Nephron (organoid): ENCODE measurements at regions not wholly inside any gene's neighbourhood (a gene's known extent, or its start where the extent isn't known, plus 50 kb on each side); places are given as distances from the start of the nearest gene placed in this dataset.
A peak's percentile ranks its signal among the peaks of the same experiment; 100 is the strongest.

Experiments used
- H3K27ac Mint-ChIP-seq, 3 experiments: 2 replicates each; pipeline ENCODE4 v1.8.0; 2020; ENCODE audit warnings: mixed read lengths in 3 of 3, mild to moderate bottlenecking in 2 of 3, moderate library complexity in 1 of 3
- H3K27me3 Mint-ChIP-seq: 2 replicates; pipeline ENCODE4 v1.8.0; 2021; ENCODE audit warnings: low read depth, mild to moderate bottlenecking, moderate library complexity, mixed read lengths
- H3K36me3 Mint-ChIP-seq: 2 replicates; pipeline ENCODE4 v1.8.0; 2020; ENCODE audit warnings: low read depth, mixed read lengths
- H3K4me1 Mint-ChIP-seq: 2 replicates; pipeline ENCODE4 v1.8.0; 2020; ENCODE audit warnings: mixed read lengths
- H3K4me3 Mint-ChIP-seq, 3 experiments: 2 replicates each; pipeline ENCODE4 v1.8.0; 2020; ENCODE audit warnings: mild to moderate bottlenecking in 3 of 3, mixed read lengths in 3 of 3, moderate library complexity in 2 of 3
- H3K9me3 Mint-ChIP-seq: 2 replicates; pipeline ENCODE4 v1.8.0; 2020; ENCODE audit warnings: mixed read lengths
- TF ChIP-seq, protein P1 (sequence below), 3 experiments: fragments of 200-600 bp; sonication (generic); IDR thresholded peaks; one replicate each; pipeline ENCODE4 v1.5.0; 2021; ENCODE audit warnings: antibody characterized with exemption in 3 of 3; ENCODE audit not compliant: unreplicated experiment in 3 of 3

DNA sequence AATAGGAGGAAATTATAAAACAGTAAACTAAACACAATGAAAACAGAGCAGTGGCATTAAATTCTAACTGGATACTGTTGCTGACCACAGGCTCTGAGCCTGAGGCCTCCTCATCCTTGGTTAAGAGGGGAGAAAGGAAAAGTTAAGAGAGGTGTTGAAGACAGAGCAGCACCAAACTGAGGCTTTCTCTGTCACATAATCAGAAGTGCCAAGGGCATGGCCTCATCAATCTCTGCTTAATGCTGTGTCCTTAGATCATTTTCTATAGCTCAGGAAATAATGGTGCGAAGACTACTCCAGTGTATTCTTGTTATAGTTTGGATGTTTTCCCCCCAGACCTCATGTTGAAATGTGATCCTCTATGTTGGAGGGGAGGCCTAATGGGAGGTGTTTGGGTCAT is 160.9 kb upstream of the SLC1A4 start:
- H3K36me3 Mint-ChIP-seq, result no peaks in the 10 kb centered on the region
- no peaks in the 10 kb centered on the region for H3K9me3 Mint-ChIP-seq
- H3K27me3 Mint-ChIP-seq, result no peaks in the 10 kb centered on the region
- no peak overlapping the region for H3K4me3 Mint-ChIP-seq
- peaks cover 10% of the 10 kb centered on the region for H3K4me1 Mint-ChIP-seq
- H3K27ac Mint-ChIP-seq, result no peak overlapping the region
- TF ChIP-seq, protein P1, sequence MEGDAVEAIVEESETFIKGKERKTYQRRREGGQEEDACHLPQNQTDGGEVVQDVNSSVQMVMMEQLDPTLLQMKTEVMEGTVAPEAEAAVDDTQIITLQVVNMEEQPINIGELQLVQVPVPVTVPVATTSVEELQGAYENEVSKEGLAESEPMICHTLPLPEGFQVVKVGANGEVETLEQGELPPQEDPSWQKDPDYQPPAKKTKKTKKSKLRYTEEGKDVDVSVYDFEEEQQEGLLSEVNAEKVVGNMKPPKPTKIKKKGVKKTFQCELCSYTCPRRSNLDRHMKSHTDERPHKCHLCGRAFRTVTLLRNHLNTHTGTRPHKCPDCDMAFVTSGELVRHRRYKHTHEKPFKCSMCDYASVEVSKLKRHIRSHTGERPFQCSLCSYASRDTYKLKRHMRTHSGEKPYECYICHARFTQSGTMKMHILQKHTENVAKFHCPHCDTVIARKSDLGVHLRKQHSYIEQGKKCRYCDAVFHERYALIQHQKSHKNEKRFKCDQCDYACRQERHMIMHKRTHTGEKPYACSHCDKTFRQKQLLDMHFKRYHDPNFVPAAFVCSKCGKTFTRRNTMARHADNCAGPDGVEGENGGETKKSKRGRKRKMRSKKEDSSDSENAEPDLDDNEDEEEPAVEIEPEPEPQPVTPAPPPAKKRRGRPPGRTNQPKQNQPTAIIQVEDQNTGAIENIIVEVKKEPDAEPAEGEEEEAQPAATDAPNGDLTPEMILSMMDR (IDR thresholded peaks at IDR 0.05; ENCODE audit: unreplicated experiment in 3 of 3), result no peak

DNA sequence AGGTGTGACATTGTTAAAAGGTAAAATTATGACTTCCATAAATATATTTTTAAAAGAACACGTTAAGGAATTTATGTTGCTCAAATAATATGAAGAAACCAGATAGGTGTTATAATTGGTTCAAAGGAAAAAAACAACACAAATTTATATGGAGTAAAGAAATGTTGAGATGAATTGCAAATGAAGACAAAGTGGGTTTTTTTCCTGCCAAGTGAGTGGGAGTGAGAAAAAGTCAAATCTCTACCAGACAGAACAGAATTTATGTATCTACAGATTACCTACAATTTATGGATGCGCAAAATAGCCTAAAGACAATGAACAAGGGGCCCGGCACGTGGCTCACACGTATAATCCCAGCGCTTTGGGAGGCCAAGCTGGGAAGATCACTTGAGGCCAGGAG is 159.7 kb upstream of the SLC1A4 start:
- TF ChIP-seq, protein P1 (IDR thresholded peaks at IDR 0.05; ENCODE audit: unreplicated experiment in 3 of 3), result no peak
- no peak overlapping the region for H3K4me3 Mint-ChIP-seq

DNA sequence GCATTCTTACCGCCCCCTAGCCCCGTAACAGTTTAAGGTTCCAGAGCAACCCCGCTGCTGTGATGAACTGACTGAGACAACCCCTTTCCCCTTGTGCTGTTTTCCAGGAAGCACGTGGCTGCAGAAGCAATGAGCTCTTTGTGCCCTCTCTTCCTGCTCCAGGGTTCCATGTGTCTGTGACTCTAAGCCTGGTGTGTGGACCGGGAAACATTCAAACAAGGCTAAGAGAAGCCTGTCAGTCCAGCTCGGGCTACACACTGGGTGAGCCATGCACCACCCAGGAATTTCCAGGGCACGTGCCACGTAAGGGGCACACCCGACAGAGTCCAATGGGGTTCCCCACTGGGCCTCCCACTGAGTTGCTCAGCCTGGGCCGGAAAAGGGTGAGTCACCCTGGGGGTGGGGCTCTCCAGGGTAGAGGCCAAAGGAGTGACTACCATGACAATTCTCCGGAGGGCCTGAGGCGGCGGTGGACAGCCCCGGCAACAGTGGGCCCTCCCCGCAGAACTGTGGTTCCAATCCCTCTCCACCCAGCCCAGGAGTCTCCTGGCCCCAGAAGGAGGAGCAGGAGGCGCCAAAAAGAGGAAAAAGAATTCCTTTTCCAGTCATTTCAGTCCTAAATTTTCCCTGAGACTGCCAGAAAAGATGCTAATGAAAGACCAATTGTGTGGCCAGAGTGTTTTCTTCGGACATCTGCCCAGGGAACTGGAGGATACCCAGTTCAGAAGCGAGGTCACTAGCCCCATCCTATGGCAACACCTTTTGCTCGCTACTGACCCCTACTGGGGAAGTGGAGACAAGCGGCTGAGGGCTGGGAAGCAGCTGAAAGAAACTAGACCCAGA is 157.8 kb upstream of the SLC1A4 start:
- no peak overlapping the region for H3K27ac Mint-ChIP-seq
- H3K27me3 Mint-ChIP-seq, result peaks cover 6% of the 10 kb centered on the region
- H3K36me3 Mint-ChIP-seq, result no peaks in the 10 kb centered on the region
- peaks cover 10% of the 10 kb centered on the region for H3K4me1 Mint-ChIP-seq
- no peaks in the 10 kb centered on the region for H3K9me3 Mint-ChIP-seq
- H3K4me3 Mint-ChIP-seq, result no peak overlapping the region
- TF ChIP-seq, protein P1 (IDR thresholded peaks at IDR 0.05; ENCODE audit: unreplicated experiment in 3 of 3), result peak; percentile 60 to 65 (median 63)

More for the DNA sequence above, 159.7 kb upstream of the SLC1A4 start:
- H3K27ac Mint-ChIP-seq, result no peak overlapping the region
- H3K36me3 Mint-ChIP-seq, result no peaks in the 10 kb centered on the region
- no peaks in the 10 kb centered on the region for H3K27me3 Mint-ChIP-seq
- peaks cover 10% of the 10 kb centered on the region for H3K4me1 Mint-ChIP-seq
- H3K9me3 Mint-ChIP-seq, result no peaks in the 10 kb centered on the region

DNA sequence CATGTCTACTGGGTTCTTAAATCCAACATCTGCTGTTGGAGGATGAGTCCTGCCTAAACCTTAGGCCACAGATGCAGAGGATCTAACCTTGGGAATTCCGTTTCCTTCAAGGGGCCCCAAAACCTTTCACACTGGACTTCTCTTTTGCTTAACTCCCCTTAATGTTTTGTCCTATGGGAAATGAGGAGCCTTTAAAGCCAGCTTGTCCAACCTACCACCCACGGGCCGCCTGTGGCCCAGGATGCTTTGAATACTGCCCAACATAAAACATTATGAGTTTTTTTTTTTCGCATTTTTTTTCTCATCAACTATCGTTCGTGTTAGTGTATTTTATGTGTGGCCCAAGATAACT is 157.2 kb upstream of the SLC1A4 start:
- peaks cover 12% of the 10 kb centered on the region for H3K4me1 Mint-ChIP-seq
- H3K4me3 Mint-ChIP-seq, result no peak overlapping the region
- no peak overlapping the region for H3K27ac Mint-ChIP-seq
- no peaks in the 10 kb centered on the region for H3K9me3 Mint-ChIP-seq
- H3K36me3 Mint-ChIP-seq, result no peaks in the 10 kb centered on the region
- H3K27me3 Mint-ChIP-seq, result peaks cover 6% of the 10 kb centered on the region
- TF ChIP-seq, protein P1 (IDR thresholded peaks at IDR 0.05; ENCODE audit: unreplicated experiment in 3 of 3), result no peak

DNA sequence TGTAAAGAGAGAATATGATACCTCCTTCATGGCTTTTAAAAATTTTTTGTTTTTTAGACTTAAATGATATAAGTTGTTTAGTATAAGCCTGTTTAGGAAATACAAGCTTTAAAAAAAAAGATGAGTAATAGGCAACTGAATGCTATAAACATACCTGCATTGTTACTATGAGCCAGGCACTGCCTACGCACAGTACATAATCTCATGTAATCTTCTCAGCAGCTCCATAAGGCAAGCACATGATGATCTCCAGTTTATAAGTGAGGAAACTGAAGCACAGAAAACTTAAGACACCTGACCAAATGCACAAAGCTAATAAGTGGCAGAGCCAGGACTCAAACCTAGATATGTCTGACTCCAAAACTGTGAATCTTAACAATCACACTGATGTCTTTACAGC is 156.3 kb upstream of the SLC1A4 start:
- H3K27ac Mint-ChIP-seq, result no peak overlapping the region
- TF ChIP-seq, protein P1 (IDR thresholded peaks at IDR 0.05; ENCODE audit: unreplicated experiment in 3 of 3), result no peak
- no peaks in the 10 kb centered on the region for H3K9me3 Mint-ChIP-seq
- peaks cover 17% of the 10 kb centered on the region for H3K4me1 Mint-ChIP-seq
- H3K27me3 Mint-ChIP-seq, result peaks cover 6% of the 10 kb centered on the region
- H3K36me3 Mint-ChIP-seq, result no peaks in the 10 kb centered on the region
- no peak overlapping the region for H3K4me3 Mint-ChIP-seq

DNA sequence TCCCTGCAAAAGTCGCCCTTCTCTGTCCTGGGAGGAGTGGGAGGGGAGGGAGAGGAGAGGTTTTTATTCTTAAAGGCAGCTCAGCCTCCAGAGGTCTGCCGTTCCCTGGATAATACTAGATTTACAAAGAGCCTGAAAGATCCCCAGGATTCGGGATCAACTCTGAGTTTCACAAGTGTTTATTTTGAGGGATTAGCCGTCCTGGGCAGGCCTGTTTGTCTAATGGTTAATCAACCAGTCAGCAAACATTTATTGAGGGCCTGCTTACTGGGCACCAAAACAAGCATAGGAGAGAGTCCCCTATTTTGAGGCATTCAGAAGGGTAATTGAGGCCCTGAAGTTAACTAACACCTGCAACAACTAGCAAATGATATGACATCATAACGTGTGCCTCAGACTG is 152.6 kb upstream of the SLC1A4 start:
- H3K4me1 Mint-ChIP-seq, result peaks cover 18% of the 10 kb centered on the region
- no peak overlapping the region for H3K27ac Mint-ChIP-seq
- H3K9me3 Mint-ChIP-seq, result no peaks in the 10 kb centered on the region
- peaks cover 10% of the 10 kb centered on the region for H3K27me3 Mint-ChIP-seq
- TF ChIP-seq, protein P1 (IDR thresholded peaks at IDR 0.05; ENCODE audit: unreplicated experiment in 3 of 3), result no peak
- H3K36me3 Mint-ChIP-seq, result no peaks in the 10 kb centered on the region
- H3K4me3 Mint-ChIP-seq, result no peak overlapping the region
